SJSA1 (cell line): ENCODE measurements at regions not wholly inside any gene's neighbourhood (a gene's known extent, or its start where the extent isn't known, plus 50 kb on each side); places are given as distances from the start of the nearest gene placed in this dataset.

Experiments
- DNase-seq, 2 experiments: peaks; one replicate each; pipeline ENCODE4 v3.0.0-alpha.2; 2015 to 2020; ENCODE audit warnings: low spot score in 2 of 2, low read depth in 1 of 2
- H3K27ac ChIP-seq: fragments of 250-450 bp; sonication (Bioruptor Pico); 2 replicates; pipeline ENCODE4 v1.5.1; 2020; ENCODE audit warnings: mild to moderate bottlenecking, moderate library complexity
- H3K27me3 ChIP-seq: fragments of 250-450 bp; sonication (Bioruptor Pico); replicated peaks from 2 replicates; pipeline ENCODE4 v1.5.1; 2020; ENCODE audit warnings: mild to moderate bottlenecking, moderate library complexity
- H3K36me3 ChIP-seq: fragments of 250-450 bp; sonication (Bioruptor Pico); 2 replicates; pipeline ENCODE4 v1.5.1; 2020; ENCODE audit warnings: mild to moderate bottlenecking
- H3K4me1 ChIP-seq: fragments of 250-450 bp; sonication (Bioruptor Pico); replicated peaks from 2 replicates; pipeline ENCODE4 v1.6.1; 2021; ENCODE audit warnings: mild to moderate bottlenecking
- H3K4me3 ChIP-seq: fragments of 250-450 bp; sonication (Bioruptor Pico); 2 replicates; pipeline ENCODE4 v1.5.1; 2020; ENCODE audit warnings: mild to moderate bottlenecking
- H3K9me3 ChIP-seq: fragments of 250-450 bp; sonication (Bioruptor Pico); replicated peaks from 2 replicates; pipeline ENCODE4 v1.5.1; 2020; ENCODE audit warnings: mild to moderate bottlenecking

DNA sequence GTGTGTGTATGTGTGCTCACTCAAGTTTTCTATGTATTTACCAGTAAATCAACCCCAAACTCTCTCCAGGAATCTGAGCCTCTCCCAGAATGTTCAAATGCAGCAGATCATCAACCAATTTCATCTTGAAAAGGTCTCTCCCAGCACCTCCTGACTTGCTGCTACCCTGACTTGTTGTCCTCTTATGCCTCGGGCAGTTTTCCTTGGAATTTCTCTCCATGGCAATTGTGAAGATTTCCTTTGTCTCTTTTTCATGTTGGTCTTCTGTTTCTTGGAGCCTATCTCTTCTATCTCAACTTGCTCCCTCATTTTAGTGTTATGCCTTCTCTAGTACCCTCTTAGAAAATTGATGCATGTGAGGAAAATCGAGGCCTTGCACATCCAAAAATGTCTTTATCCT lies 303.6 kb upstream of the KIF2A start:
- Histone ChIP-seq H3K4me1 (no peaks in the 10 kb centered on the region), H3K4me3 (no peak overlapping the region), H3K27me3 (no peaks in the 10 kb centered on the region), H3K27ac (no peak overlapping the region), H3K9me3 (no peaks in the 10 kb centered on the region; the same call in 1 of the 2 replicates), H3K36me3 (no peaks in the 10 kb centered on the region)
- DNase-seq, result no peak

DNA sequence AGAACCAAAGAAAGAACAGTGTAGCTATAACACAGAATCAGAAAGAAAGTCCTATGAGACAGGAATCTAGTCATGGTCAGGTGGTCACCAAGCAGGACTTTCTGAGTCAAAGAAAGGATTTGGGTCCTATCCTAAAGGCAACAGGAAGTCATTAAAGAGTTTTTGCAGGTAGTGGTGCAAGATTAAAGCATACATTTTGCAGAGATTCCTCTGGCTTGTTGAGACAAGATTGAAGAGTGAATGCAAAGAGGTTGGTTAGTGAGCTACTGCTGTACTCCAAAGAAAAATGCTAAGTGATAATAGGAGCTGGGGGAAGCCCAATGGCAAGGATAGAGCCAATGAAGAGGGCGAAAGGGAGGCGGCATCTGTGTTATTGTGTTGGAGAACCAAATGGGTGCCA lies 300.5 kb upstream of the KIF2A start:
- H3K36me3 ChIP-seq, result no peaks in the 10 kb centered on the region
- H3K4me1 ChIP-seq, result no peaks in the 10 kb centered on the region
- no peaks in the 10 kb centered on the region for H3K9me3 ChIP-seq
- H3K27me3 ChIP-seq, result no peaks in the 10 kb centered on the region
- no peak overlapping the region for H3K4me3 ChIP-seq
- DNase-seq, result no peak
- H3K27ac ChIP-seq, result no peak overlapping the region

DNA sequence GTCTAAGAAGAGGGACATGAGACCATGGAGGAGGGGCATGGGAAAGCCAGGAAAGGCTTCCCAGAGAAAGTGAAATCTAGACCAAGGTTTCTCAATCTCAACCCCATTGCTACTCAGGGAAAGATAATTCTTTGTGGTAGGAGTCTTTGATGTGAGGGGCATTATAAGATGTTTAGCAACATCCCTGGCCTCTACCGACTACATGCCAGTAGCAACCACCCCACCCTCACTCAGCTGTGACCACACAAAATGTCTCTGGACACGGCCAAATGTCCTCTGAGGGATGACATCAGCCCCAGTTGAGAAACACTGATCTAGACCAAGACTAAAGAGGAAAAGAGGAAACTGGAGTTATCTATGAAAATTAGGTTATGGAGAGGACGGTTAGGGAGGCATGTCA lies 298.5 kb upstream of the KIF2A start:
- Histone ChIP-seq H3K27ac (no peak overlapping the region), H3K36me3 (no peaks in the 10 kb centered on the region), H3K4me3 (no peak overlapping the region), H3K4me1 (no peaks in the 10 kb centered on the region), H3K27me3 (no peaks in the 10 kb centered on the region), H3K9me3 (no peaks in the 10 kb centered on the region)
- DNase-seq, result no peak

DNA sequence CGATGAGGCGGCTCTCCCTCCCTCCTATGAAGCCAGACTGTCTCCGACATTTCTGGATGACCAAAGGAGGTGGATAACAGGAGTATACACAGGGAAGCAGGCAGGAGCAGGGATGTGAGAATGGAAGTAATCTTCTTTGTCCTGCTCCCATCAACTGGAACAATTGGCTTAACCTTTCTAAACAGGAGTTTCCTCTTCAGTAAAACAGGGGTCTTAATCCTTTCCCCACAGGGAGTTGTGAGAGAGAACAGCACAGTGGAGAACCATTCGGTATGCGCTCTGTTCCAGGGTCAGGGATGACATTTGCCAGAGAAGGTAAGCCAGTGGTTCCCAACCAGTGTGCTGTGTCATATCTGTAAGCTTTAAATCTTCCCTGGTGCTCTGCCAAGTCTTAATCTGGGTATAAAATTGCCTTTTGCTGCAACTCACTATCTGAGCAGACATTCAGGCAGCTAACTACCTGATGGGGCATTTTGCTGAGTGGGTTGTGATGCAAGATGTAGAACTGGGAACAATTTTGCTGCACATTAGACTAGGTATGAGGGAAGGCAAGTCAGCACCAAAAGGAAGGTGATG lies 294.8 kb upstream of the KIF2A start:
- Histone ChIP-seq H3K36me3 (no peaks in the 10 kb centered on the region), H3K27ac (no peak overlapping the region), H3K4me3 (no peak overlapping the region), H3K9me3 (no peaks in the 10 kb centered on the region), H3K27me3 (no peaks in the 10 kb centered on the region), H3K4me1 (no peaks in the 10 kb centered on the region)
- no peak for DNase-seq

DNA sequence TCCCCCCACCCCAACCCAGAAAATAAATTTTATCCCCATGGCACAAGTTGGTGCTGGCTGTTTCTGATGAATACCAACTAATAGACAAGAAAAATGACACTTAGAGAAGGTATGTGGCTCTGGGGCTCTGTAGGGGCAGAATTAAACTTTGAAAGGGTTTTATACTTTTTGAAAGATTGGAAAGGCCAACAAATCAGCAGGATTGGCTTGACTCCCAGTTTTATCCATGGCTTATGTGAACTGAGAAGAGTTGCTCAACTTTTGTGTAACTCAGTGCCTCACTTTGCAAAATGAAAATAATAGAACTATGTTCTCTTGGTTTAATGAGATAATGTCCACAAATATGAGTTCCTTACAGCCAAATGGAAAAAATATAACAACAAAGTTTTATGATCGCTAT lies 288.9 kb upstream of the KIF2A start:
- Histone ChIP-seq H3K4me1 (no peaks in the 10 kb centered on the region), H3K36me3 (no peaks in the 10 kb centered on the region), H3K9me3 (no peaks in the 10 kb centered on the region), H3K27me3 (no peaks in the 10 kb centered on the region), H3K4me3 (no peak overlapping the region), H3K27ac (no peak overlapping the region)
- no peak for DNase-seq

DNA sequence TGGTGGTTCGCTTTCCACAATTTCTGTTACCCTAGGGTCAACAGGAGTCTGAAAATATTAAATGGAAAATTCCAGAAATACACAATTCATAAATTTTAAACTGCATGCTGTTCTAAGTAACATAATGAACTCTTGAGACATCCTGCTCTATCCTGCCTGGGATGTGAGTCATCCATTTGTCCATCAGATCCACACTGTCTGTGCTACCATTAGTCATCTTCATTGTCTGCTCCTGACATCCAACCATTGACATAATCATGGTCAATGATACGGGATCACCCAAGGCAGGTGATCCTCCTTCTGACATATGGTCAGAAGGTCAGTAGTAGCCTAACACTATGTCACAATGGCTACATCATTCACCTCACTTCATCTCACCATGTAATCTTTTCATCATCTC lies 276.7 kb upstream of the KIF2A start:
- Histone ChIP-seq H3K9me3 (no peaks in the 10 kb centered on the region), H3K4me3 (no peak overlapping the region), H3K27me3 (0 out of 2 replicates have a peak, but pooled peaks cover 5% of the 10 kb centered on the region), H3K4me1 (no peaks in the 10 kb centered on the region), H3K27ac (no peak overlapping the region), H3K36me3 (no peaks in the 10 kb centered on the region)
- no peak for DNase-seq

DNA sequence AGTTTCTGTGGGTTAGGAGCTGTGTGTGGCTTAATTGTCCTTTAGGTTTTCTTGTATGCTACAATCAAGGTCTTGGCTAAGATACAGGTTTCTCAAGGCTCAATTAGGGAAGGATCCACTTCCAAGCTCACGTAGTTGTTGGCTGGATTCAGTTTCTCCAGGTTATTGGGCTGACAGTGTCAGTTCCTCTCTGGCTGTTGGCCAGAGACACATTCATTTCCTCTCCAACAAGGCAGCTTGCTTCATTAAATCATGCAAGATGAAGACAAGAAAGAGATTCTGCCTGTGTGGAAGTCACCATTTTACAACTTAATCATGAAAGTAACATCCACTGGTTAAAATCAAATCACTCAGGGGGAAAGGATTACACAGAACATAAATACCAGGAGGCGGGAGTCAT lies 275.7 kb upstream of the KIF2A start:
- no peaks in the 10 kb centered on the region for H3K4me1 ChIP-seq
- 0 out of 2 replicates have a peak, but pooled peaks cover 5% of the 10 kb centered on the region for H3K27me3 ChIP-seq
- no peaks in the 10 kb centered on the region for H3K9me3 ChIP-seq
- H3K4me3 ChIP-seq, result no peak overlapping the region
- no peak overlapping the region for H3K27ac ChIP-seq
- no peaks in the 10 kb centered on the region for H3K36me3 ChIP-seq
- DNase-seq, result no peak

DNA sequence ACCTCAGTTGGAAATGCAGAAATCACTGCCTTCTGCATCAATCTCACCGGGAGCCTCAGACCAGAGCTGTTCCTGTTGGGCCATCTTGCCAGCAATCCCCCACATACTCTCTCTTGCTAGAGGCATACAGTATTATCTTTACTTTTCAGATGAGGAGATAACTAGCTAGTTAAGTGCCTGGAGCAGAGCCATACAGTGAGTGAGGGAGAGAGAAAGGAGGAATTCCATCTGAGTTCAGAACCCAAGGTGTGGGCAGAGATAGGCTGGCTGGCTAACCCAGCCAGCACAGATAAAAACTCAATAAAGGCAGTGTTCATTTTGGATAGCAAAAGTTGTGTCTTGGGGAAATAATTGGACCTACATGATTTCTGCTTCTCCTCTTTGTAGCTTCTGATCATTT lies 268.0 kb upstream of the KIF2A start:
- no peak for DNase-seq
- Histone ChIP-seq H3K36me3 (no peaks in the 10 kb centered on the region), H3K4me1 (no peaks in the 10 kb centered on the region), H3K4me3 (no peak overlapping the region), H3K27me3 (no peaks in the 10 kb centered on the region), H3K9me3 (no peaks in the 10 kb centered on the region), H3K27ac (no peak overlapping the region)

DNA sequence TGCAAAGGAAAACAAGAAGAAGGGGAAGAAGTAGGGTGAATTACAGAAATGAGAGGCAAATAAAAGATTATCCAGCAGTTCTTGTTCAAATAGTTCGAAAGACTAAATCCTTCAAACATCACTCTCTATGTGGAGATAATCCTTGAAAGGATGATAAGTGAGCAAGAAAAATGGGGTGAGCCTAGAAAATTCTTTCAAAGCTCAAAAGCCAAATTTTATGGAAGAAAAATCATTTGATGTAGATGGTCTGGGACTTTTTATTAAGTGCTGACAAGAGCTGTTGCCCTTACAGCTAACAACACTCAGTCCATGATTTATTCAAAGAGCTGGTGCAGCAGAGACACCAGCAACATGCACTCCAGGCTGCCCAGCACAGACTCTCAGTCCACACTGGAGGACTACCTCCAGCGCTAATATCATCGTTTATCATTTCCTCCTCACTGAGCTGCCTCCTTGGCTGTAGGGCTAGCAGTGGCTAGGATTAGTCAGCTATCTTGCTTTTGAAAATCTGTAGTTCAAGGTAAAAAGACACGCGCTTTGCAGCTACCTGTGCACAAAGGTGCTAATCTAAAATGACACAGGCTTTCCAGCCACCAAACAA lies 264.8 kb upstream of the KIF2A start:
- no peaks in the 10 kb centered on the region for H3K4me1 ChIP-seq
- H3K27me3 ChIP-seq, result no peaks in the 10 kb centered on the region
- H3K36me3 ChIP-seq, result no peaks in the 10 kb centered on the region
- no peak for DNase-seq
- no peak overlapping the region for H3K4me3 ChIP-seq
- H3K27ac ChIP-seq, result no peak overlapping the region
- H3K9me3 ChIP-seq, result no peaks in the 10 kb centered on the region

DNA sequence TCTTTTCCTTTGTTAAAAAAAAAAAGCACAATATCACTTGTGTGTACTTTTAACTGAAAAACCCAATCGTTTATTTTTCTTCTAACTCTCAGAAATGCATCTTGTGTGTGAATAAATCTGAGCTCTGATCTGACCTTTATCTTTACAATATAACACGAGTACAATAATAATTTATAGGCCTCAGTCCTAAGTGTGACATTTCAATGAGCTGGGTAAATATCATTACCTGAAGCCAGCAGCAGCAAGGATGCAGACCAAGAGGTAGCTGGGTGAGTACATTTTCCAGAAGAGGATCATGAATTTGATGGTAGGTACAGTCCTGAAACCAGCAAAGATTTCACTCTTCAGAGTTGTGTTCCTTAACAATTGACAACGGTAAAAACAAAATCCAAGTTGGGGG lies 264.0 kb upstream of the KIF2A start:
- no peaks in the 10 kb centered on the region for H3K27me3 ChIP-seq
- no peak overlapping the region for H3K4me3 ChIP-seq
- no peaks in the 10 kb centered on the region for H3K36me3 ChIP-seq
- no peak for DNase-seq
- no peaks in the 10 kb centered on the region for H3K4me1 ChIP-seq
- no peak overlapping the region for H3K27ac ChIP-seq
- no peaks in the 10 kb centered on the region for H3K9me3 ChIP-seq

DNA sequence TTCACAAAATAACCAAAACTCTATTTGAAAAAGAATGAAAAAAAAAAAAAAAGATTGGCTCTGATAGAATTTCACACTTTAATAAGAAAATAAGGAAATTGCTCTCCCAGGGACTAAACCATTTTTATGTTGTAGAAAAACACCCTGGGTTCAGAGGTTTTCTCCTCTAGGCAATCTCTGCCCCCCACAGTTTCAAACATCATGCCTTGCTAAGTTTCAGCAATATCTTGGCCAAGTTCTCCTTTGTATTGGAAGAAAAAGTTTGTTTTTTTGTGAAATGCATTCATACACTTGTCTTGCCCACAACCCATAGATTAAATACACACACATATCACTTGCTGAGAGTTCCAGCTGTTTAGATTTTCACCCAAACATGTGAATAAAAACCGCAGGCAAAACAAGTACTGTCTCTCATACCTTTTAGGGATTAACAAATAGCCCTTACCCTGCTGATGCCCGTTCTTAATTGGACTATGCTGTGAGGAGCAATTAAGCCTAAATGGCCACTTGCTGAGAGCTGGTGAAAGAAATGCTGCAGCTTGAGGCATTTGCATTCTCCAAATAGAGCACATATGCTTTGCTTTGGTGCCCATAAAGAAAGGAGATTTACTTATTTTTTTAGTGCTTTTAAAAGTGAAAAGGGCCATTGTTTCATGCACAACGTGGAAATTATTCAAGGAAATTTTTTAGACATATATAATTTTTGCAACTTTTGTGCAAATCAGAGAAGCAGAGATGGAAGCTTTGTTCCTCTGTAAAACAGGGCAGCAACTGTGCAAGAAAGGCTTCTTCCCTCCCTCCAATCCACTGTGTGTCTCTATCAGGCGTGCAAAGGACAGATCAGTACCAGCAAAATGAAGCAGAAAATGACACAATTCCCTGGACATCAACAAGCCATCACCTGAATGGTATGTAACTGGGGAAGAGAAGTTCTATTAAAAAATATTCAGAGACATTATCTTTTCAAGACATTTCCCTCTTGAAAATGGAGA lies 262.4 kb upstream of the KIF2A start:
- Histone ChIP-seq H3K4me1 (no peaks in the 10 kb centered on the region), H3K4me3 (no peak overlapping the region), H3K27me3 (no peaks in the 10 kb centered on the region), H3K27ac (no peak overlapping the region), H3K36me3 (no peaks in the 10 kb centered on the region), H3K9me3 (no peaks in the 10 kb centered on the region)
- no peak for DNase-seq

DNA sequence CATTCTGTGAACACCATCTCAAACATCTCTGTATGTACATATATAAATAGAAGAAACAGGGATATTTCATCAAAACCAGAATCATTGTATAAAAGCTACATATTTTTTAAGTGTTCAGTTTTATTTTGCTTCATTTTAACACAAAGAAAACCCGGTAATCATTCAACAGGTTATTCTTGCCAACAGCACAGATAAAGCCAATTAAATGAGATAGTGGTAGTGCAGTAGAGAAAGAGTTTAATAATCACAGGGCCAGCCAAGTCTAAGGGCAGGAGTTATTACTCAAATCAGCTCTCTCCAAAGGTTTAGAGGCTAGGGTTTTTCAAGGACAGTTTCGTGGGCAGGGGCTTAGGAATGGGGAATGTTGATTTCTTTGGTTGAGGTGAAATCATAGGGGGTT lies 261.0 kb upstream of the KIF2A start:
- Histone ChIP-seq H3K9me3 (no peaks in the 10 kb centered on the region), H3K27me3 (no peaks in the 10 kb centered on the region; the same call in 1 of the 2 replicates), H3K27ac (no peak overlapping the region), H3K4me1 (no peaks in the 10 kb centered on the region), H3K36me3 (no peaks in the 10 kb centered on the region), H3K4me3 (no peak overlapping the region)
- DNase-seq, result no peak

DNA sequence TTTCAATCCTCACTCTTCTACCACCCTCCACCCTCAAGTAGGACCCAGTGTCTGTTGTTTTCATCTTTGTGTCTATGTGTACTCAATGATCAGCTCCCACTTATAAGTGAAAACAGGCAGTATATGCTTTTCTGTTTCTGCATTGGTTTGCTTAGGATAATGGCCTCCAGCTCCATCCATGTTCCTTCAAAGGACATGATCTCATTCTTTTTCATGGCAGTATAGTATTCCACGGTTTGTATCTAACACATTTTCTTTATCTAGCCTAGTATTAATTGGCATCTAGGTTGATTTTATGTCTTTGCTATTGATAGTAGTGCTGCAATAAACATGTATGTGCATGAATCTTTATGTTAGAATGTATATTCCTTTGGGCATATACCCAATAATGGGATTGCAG lies 259.8 kb upstream of the KIF2A start:
- Histone ChIP-seq H3K4me1 (no peaks in the 10 kb centered on the region), H3K4me3 (no peak overlapping the region), H3K27ac (no peak overlapping the region), H3K27me3 (no peaks in the 10 kb centered on the region; the same call in 1 of the 2 replicates), H3K36me3 (no peaks in the 10 kb centered on the region), H3K9me3 (no peaks in the 10 kb centered on the region)
- no peak for DNase-seq

DNA sequence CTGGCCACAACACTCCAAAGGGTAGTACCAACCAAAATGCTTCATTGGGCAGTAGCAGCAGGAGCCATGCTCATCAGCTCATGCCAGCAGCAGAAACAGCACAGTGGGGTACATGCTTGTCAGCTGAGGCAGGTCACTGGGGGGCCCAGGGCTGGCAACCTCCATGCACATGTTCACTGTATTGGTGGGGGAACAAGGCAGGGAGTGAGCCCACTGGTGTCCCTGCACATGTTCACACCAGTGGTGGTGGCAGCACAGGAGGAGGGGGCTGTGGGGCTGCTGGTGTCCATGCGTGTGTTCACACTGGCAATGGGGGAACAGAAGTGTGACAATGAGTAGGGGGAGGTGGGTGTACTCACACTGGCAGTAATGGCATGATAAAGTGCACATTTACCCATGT lies 254.3 kb upstream of the KIF2A start:
- Histone ChIP-seq H3K4me1 (no peaks in the 10 kb centered on the region), H3K27me3 (no peaks in the 10 kb centered on the region; the same call in 1 of the 2 replicates), H3K36me3 (no peaks in the 10 kb centered on the region), H3K4me3 (no peak overlapping the region), H3K27ac (no peak overlapping the region), H3K9me3 (no peaks in the 10 kb centered on the region)
- no peak for DNase-seq
